Hepatic stellate cell (primary cell): ENCODE measurements at regions not wholly inside any gene's neighbourhood (a gene's known extent, or its start where the extent isn't known, plus 50 kb on each side); places are given as distances from the start of the nearest gene placed in this dataset.
"Not testable (repeated sequence)": the region's sequence is repeated elsewhere in the genome, so short reads cannot be mapped to it uniquely, and the experiment has no call there.

Experiments
- DNase-seq: peaks from one replicate; pipeline ENCODE4 v3.0.0; 2011; ENCODE audit warnings: low spot score

DNA sequence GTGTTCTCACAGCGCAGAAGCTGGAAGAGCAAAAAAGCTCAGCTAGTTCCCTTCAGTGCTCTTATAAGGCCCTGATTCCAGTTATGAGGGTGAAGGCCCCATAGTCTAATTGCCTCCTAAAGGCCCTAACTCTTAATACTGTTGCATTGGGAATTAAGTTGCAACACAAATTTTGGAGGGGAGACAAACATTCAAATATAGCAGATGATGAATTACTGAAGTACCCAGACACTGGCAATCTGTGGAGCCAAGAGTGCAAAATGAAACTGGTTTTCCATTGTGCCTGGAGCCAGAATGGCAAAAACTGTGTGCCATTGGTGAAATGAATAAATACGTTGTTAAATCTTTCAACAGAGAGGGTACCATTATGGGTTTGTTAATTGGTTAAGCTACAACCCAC lies 356.0 kb downstream of the PPARGC1A start:
- DNase-seq, result no peak

DNA sequence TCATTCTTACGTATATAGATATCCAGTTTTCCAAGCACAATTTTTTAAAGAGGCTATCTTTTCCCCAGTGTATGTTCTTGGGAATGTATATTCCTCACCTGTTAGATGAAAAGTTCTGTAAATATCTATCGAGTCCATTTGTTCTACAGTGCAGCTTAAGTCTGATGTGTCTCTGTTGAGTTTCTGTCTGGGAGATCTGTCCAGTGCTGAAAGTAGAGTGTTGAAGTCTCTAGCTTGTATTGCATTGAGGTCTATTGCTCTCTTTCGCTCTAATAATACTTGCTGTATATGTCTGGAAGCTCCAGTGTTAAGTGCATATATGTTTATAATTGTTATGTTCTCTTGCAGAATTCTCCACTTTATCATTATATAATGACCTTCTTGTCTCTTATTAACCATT lies 373.1 kb downstream of the PPARGC1A start:
- no peak for DNase-seq

DNA sequence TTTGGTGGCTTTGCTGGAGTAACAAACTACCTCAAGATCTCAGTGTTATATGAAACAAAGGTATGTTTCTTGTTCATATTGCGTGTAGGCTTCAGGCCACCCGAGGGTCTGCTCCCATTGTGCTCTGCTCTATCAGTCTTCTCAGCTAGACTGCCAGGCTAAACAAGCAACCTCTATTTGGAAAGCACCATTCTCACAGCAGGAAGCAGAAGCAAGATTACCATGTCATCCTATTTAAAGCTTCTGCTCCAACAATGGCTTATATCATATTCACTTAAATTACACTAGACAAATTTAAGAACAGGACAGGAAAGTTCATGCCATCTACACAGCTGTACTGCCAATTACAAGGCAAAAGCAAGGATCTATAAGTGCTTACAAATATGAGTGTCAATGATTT lies 385.8 kb downstream of the PPARGC1A start:
- DNase-seq, result no peak

DNA sequence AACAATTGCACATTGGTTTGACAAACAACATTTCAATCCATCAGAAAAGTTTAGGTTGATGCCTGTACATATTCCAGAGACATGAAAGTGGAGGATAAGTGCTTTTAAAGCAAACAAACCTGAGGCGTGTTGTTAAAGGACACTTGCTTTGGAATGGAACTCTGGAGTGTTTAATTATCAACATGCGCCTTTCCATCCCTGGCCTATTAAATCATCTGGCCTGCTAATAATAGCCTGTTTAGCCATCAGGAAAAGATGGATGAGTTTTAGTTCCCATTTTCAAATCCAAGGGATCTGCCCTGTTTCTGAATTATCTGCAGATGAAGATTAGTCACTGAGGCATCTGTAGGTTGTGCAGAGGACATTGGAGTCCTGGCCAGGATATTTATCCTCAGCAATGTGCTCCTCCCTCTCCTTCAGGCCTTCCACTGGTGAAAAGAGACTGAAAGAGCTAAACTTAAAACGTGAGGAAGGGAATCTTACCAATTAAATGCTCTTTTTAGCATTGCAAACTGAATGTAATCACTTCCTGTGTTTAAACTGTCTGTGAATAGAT lies 388.9 kb downstream of the PPARGC1A start:
- no peak for DNase-seq

DNA sequence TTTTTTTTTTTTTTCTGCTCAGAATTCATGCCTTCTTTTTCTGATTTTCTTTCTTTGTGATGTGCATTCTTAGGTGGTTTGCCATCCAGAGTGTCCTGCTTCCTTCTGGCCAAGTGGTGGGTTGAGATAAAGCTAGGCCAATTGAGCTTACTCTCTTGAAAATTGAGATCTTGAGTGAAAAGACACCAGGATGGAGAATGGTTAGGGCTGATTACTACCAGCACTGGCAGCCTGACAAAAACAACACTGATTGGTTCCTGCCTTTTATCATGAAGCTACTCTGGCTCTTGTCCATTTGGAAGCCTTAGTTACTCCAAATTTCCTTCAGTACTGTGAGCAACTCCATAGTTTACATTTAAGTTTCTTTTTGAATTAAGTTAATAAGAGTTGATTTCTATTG lies 404.0 kb downstream of the PPARGC1A start:
- DNase-seq, result no peak

DNA sequence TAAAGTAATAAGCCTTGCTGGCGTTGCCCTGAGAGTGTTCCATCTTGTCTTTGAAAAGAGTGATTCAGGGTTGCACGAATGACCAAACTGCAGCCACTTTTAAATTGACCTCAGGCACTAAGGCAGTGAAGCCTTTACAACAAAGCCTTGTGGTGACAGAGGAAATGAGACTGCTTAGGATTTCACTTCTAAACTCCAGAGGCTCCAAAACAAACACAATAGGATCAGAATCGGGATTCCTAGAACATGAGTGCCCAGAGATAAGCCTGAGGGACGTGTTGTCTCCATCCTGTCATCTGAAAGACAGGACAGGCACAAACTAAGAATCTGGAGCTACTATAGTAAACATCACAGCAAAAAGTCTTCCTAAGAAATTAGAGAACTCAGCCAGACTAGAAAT lies 405.2 kb downstream of the PPARGC1A start:
- no peak for DNase-seq

DNA sequence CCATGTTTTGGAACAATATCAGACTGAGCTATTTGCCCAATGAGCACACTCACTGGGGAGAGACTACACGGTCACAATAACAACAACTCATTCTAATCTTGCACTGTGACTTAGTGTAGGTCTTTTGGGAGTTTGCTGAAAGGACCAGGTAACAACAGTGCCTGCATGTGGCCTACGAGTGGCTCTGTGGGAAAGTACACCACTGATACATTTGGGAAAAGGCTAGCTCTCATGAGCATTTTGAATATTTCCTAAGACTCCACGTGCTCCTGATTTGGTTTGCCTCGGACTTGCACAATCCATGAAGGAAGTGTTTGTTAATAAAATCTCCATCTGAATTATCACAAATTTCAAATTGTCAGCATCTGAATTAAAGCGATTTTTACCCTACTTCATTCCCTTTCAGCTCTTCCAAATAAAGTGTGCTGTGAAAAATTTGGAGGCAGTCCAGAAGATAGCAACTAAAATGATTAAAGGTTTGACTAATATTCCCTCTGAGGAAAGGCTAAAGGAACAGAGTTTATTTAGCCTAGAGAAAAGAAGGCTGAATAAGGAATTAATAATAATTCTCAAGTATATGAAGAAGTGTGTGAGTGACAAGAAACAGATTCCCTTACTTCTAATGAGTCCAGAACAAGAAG lies 406.4 kb downstream of the PPARGC1A start:
- no peak for DNase-seq

DNA sequence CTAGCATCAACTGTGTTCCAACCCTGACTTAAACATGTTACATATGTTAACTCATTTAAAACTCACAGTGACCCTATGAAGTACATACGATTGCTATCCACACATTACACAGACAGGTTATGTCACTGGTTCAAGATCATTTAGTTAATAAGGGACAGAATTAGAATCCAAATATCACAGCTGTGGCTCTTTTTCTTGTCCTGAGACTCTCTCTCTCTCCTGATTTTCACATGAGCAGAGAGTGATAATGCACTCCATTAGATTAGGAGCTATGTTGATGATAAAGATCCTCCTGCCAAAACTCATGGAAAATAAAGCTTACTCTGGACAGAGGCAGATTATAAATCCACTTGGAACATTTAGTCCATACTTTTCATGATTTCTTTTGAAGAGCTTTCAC lies 408.3 kb downstream of the PPARGC1A start:
- DNase-seq, result no peak

DNA sequence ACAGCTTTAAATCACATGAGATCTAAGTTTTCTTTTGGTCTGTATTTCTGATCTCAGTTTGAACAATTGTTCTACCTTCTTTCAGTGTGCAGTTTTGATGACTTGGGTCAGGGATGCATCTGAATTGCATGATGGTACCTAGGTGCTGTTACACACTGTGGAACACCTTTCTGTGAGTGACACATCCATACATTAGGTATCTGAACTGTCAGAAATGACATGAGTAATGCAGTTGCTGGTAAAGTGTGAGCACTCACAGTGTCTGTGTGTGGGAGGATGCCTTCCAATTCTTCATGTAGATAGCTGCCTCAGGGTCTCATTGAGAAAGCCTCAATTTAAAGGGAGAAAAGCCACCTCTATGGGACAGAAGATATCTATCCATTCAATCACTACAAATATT lies 411.9 kb downstream of the PPARGC1A start:
- no peak for DNase-seq

DNA sequence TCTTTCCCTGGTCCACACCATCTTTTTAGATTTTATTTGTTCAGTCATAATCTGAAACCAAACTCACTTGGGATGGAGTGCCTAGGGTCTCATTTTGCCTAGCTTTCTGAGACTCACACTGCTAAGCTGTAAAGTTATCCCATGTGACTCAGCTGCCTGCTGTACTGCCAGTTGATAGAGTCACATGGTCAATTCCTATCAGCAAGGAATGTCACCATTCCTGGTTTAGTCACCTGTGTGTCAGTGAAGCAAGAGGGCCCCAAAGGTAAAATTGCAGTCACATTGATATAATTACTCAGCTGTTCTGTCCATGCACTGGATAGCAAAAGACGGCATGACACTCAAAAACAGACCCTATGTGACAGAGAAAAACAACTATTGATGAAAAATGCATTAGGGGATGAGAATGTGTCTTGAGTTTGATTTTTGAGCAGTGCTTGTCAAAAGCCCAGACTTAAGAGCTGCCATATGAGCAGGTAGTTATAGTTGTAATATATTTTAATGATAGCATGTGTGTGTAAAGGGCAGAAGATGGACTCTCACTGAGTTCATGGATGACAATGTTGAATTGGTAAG lies 413.2 kb downstream of the PPARGC1A start:
- DNase-seq, result no peak

DNA sequence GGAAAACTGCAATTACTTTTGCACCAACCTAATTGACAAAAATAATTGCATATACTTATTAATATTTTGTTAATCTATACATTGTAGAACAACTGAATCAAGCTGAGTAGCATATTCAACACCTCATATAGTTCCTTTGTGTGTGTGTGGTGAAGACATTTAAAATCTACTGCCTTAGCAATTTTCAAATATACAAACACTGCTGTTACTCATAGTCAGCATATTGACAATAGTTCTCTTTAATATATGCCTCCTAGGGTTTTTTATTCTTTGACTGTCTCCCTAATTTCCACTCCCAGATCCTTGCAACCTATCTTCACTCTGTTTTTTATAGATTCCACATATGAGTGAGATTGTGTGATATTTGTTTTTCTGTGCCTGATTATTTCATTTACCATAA lies 426.8 kb downstream of the PPARGC1A start:
- DNase-seq, result no peak

DNA sequence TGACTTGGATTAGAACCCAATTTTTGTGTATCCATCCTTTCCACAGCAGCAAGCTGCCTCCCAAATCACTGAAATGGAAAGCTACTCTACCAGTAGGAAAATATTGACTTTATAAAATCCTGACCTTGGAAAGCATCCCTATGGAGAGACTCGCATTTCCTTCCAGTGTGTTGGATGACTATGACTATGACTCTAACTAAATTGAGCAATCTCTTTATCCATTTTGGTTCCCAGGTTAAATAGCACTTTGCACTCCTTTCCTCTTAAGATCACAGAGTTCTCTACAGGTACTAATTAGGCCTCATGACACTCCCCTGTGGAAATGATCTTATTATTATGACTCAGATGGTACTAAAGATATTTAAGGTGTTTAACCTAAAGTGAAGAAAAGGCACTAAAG lies 431.8 kb downstream of the PPARGC1A start:
- DNase-seq, result no peak

DNA sequence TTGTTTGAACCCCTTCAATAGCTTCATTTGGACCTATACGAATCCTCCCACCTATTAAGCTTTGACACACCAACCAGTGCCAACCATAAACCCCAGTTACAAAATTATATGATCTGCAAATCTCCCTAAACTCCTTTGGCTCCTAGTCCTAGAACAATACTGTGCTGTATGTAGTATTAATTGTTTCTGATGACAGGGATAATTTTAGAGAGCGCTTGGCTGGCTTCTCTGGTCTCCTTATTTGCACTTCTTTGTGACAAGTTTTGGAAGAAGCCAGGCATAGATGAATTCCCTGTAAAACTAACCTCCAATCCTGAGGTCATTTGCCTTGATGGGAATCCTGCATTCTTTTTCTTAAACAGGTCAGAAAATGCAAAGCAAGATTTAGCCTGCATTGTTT lies 433.0 kb downstream of the PPARGC1A start:
- DNase-seq, result no peak

DNA sequence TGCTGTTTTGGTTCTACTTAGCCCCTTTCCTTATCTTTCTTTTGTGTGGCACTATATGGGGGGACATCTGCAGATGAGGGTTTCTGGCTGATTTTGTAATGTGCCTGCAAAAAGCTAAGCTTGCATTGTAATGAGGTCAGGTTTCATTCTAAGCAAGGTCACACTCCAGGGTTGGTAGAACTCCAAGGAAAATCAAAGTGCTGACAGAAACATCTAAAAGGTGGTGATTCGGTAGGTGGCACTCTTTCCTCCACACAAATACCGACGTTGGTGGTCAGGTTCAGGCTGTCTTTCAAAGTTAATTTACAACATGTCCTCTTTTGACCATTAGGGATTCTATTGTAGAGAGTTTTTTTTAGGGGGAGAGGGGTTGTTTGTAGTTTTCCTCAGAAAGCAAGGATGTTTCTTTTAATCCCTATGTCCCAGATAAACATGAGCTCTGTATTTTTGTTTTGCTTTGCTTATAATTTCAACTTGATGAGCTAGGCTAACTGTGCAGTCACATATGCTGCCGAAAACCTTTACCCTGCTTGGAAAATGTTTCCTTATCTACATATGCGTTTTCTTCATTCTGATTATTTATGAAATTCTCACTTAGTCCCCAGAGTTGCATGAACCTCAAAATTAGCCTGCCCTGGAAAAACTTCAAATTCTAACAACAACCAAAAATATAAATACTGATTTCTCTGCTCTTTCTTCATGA lies 434.2 kb downstream of the PPARGC1A start:
- no peak for DNase-seq

DNA sequence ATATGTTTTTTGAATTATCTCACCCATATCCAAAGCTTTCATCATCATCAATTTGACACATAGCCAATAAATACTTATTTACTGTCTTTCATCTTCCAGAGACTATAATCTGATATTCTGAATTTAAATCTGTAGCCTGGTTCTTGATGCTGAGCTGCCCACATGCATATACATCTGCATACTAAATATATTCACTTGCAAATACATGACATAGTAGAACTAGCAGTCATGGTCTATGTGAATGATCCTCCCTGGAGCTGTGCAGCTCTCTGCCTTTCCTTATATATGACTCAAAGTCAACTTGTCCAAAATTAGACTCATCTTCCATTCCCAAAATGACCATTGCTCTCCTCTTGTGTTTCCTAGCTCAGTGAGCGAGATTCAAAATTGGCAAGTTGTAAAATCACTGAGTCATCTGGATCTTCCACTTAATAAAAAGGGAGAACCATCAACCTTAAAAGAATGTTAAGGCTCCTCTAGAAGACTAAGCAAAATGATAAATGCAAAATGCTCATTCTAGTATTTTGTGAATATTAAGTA lies 448.2 kb downstream of the PPARGC1A start:
- DNase-seq, result no peak

DNA sequence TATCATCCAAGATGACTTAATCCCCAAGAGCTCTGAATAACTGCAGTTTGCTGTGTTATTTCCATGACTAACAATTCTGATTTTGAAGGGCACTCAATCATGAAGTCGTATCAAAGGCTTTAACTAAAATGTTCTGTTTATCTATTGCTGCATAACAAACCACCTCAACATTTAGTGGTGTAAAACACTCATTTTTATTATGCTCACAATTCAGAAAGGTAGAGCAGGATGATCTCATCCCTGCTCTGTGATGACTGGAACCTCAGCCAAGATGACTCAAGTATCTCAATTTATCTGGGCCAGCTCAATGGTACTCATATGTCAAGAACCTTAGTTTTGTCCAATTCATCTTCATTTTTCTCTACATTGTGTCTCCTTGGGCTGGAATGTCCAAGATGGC lies 451.1 kb downstream of the PPARGC1A start:
- DNase-seq, result no peak

DNA sequence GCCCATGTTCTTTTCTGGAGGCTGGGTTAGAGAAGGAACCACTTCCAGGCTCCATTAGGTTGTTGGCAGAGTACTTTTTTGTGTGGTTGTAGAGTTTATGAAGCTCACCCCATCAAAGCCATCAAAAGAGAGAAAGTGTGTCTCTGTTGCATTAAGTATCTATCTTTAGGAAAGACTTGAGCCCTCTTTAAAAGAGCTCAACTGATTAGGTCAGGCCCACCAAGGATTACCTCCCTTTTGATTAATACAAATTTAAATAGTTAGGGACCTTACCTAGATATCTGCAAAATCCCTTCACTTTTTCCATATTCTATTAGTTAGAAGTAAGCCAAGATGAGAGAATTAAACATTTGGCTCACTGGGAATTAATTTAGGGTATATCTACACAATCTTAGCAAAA lies 460.4 kb downstream of the PPARGC1A start:
- DNase-seq, result no peak

DNA sequence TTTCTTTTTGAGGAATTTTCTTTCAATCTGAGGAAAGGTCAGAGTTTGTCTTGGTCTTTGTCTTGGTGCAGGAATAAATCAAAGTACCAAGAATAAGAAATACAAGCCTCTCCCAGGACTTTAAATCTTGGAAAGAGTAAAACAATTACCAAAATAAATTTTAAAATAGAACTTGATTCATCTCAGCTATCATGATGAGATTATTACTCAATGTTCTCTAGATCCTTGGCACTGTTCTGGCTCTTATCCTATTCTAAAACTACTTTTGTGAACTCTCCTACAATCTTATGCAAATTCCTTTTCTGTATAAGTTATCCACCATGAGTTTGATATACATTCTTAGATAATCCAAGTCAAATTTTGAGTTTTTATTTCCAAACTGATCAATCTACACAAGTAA lies 464.3 kb downstream of the PPARGC1A start:
- DNase-seq, result no peak

DNA sequence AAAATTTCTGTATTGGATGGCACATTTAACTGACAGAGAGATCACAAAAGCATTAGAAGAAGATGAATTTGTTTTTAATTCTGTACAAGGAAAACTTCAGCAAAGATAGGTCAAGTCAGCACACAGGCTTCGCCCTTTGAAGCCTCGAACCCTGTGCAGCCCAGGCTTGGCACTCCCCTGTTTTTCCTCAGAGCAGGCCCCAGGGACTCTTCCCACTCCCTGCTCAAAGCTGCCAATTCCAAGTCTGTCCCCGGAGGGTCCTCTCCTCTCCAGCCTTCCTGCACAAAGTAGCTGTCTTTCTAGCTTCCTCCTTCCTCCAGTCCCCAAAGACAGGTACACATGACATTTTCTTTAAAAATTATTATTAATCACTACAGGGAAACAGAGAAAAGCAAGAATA lies 466.3 kb downstream of the PPARGC1A start:
- DNase-seq, result no peak

DNA sequence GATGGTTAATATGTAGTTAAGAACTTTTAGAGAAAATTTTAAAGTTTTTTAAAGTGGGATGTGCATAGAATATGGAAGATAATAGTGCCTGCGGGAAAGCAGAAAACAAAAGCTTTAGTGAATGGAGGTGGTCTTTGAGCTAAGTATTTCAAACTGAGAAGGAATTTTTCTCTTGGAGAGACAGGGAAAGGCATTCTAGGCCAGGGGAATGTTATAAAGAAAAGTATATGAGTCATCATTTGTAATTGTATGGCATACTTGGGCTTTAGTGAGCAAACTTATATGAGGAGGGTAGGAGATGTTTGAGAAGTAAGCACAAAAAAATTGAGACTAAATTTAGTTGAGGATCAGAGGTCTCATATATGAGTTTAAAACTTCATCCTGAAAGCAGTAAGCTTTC lies 467.0 kb downstream of the PPARGC1A start:
- no peak for DNase-seq

DNA sequence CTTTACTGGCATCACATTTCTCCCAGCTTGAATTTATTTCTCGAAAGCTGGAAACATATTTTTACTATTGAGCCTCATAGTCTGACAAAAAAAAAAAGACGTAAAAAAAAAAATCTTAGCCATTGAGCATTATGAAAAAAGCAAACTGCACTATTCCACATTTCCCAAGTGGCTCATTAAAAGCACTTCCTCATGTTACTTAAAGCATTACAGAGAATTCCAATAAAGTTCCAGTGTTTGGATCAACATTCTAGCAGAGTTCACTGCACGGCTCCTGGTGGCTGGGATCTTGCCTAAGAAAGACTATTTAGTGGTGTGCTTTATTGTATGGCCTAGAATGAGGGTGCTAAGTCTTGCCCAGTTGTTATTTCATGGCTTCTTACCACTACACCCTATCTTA lies 476.2 kb downstream of the PPARGC1A start:
- DNase-seq, result no peak

DNA sequence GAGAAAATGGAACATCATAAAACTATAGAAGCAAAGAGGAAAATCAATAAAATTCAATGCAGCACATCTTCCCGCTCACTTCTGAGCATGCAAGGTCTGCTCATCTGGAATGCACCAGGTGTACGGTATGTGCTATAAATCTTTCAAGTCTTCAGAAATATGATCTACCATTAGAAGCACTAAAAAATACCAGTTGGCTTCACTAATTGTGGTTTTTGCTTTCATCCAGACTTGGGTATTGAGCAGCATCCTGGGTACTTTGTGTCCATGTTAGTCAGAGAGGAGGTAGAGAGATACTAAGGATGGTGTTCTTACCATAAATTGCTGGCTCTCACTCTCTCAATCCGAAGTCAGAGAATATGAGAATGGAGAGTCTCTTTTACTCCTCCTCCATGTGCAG lies 477.1 kb downstream of the PPARGC1A start:
- DNase-seq, result no peak

DNA sequence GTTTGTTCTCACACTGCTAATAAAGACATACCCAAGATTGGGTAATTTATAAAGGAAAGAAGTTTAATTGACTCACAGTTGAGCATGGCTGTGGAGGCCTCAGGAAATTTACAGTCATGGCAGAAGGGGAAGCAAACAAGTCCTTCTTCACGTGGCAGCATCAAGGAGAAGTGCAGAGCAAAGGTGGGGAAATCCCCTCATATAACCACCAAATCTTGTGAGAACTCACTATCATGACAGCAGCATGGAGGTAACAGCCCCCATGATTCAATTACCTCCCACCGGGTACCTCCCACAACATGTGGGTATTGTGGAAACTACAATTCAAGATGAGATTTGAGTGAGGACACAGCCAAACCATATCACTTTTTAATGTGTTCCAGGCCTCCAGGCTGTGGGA lies 480.9 kb downstream of the PPARGC1A start:
- not testable (repeated sequence) for DNase-seq
